ENCODE measurements at regions not wholly inside any gene's neighbourhood (a gene's known extent, or its start where the extent isn't known, plus 50 kb on each side); places are given as distances from the start of the nearest gene placed in this dataset.

- TF ChIP-seq POLR2A (IDR thresholded peaks at IDR 0.05; ENCODE audit: low read depth, low read length) (no peak), MAZ (IDR thresholded peaks at IDR 0.05; ENCODE audit: borderline replicate concordance, low read depth, low read length) (no peak), SMC3 (IDR thresholded peaks at IDR 0.05; ENCODE audit: low read depth, low read length) (no peak), RAD21 (IDR thresholded peaks at IDR 0.05; ENCODE audit: low read length) (no peak), FOS (IDR thresholded peaks at IDR 0.05; ENCODE audit: low read depth, low read length) (no peak), MXI1 (IDR thresholded peaks at IDR 0.05; ENCODE audit: borderline replicate concordance, low read depth, low read length) (no peak), CEBPB (IDR thresholded peaks at IDR 0.05; ENCODE audit: low read depth, low read length) (no peak), MAFK (IDR thresholded peaks at IDR 0.05; ENCODE audit: low read depth, low read length) (no peak)
- TF ChIP-seq, protein P1, sequence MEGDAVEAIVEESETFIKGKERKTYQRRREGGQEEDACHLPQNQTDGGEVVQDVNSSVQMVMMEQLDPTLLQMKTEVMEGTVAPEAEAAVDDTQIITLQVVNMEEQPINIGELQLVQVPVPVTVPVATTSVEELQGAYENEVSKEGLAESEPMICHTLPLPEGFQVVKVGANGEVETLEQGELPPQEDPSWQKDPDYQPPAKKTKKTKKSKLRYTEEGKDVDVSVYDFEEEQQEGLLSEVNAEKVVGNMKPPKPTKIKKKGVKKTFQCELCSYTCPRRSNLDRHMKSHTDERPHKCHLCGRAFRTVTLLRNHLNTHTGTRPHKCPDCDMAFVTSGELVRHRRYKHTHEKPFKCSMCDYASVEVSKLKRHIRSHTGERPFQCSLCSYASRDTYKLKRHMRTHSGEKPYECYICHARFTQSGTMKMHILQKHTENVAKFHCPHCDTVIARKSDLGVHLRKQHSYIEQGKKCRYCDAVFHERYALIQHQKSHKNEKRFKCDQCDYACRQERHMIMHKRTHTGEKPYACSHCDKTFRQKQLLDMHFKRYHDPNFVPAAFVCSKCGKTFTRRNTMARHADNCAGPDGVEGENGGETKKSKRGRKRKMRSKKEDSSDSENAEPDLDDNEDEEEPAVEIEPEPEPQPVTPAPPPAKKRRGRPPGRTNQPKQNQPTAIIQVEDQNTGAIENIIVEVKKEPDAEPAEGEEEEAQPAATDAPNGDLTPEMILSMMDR (conservative IDR thresholded peaks at IDR 0.05; ENCODE audit: low read depth, low read length): no peak
Observed at GRCh38 chrX:124719060-124719459, 372.7 kb downstream of the SH2D1A start.
